ENCODE measurements at regions not wholly inside any gene's neighbourhood (a gene's known extent, or its start where the extent isn't known, plus 50 kb on each side); places are given as distances from the start of the nearest gene placed in this dataset.

GRCh38 chr15:81747482-81747881 is 298.3 kb downstream of the MEX3B start:
- Histone ChIP-seq H3K27me3 (ENCODE audit: control insufficient read depth, insufficient read depth, low read length) (no peaks in the 10 kb centered on the region), H3K4me3 (ENCODE audit: low read depth in 2 of 2, low read length in 2 of 2) (no peak overlapping the region), H3K36me3 (ENCODE audit: control insufficient read depth, insufficient read depth, low read length) (no peaks in the 10 kb centered on the region), H3K27ac (ENCODE audit: low read length) (no peak overlapping the region), H3K9me3 (ENCODE audit: control insufficient read depth, insufficient read depth, low read depth, low read length) (no peaks in the 10 kb centered on the region), H3K4me1 (ENCODE audit: control insufficient read depth, insufficient read depth, low read length) (no peaks in the 10 kb centered on the region)
- in situ Hi-C loops (cut with HindIII; ENCODE audit: low pct_unique_long_range_greater_than_20kb, low sequenced_read_pairs) (no loop called here), intact Hi-C loops (cut with micrococcal nuclease; ENCODE audit: unreplicated experiment) (no loop called here)
- CTCF ChIA-PET: no interaction called here
- no TSS peak for BruUV-seq (replicated peaks)
- POLR2A ChIA-PET: no interaction called here
- TF ChIP-seq, protein P1, sequence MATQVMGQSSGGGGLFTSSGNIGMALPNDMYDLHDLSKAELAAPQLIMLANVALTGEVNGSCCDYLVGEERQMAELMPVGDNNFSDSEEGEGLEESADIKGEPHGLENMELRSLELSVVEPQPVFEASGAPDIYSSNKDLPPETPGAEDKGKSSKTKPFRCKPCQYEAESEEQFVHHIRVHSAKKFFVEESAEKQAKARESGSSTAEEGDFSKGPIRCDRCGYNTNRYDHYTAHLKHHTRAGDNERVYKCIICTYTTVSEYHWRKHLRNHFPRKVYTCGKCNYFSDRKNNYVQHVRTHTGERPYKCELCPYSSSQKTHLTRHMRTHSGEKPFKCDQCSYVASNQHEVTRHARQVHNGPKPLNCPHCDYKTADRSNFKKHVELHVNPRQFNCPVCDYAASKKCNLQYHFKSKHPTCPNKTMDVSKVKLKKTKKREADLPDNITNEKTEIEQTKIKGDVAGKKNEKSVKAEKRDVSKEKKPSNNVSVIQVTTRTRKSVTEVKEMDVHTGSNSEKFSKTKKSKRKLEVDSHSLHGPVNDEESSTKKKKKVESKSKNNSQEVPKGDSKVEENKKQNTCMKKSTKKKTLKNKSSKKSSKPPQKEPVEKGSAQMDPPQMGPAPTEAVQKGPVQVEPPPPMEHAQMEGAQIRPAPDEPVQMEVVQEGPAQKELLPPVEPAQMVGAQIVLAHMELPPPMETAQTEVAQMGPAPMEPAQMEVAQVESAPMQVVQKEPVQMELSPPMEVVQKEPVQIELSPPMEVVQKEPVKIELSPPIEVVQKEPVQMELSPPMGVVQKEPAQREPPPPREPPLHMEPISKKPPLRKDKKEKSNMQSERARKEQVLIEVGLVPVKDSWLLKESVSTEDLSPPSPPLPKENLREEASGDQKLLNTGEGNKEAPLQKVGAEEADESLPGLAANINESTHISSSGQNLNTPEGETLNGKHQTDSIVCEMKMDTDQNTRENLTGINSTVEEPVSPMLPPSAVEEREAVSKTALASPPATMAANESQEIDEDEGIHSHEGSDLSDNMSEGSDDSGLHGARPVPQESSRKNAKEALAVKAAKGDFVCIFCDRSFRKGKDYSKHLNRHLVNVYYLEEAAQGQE (IDR thresholded peaks at IDR 0.05; ENCODE audit: insufficient read depth in 1 of 2, low read depth in 2 of 2, low read length in 1 of 2): no peak
- TF ChIP-seq POLR2AphosphoS5 (IDR thresholded peaks at IDR 0.05; ENCODE audit: low read depth, low read length): no peak
- TF ChIP-seq TCF7L2 (IDR thresholded peaks at IDR 0.05; ENCODE audit: low read depth, low read length): no peak
- no peak for TF ChIP-seq CTCF (IDR thresholded peaks at IDR 0.05)
- TF ChIP-seq SIN3A (IDR thresholded peaks at IDR 0.05; ENCODE audit: borderline replicate concordance, insufficient read depth, low read depth, low read length): no peak
- ATAC-seq (no peak), DNase-seq (ENCODE audit: low read depth, low spot score) (no peak)

GRCh38 chr15:81747026-81747425 is 298.8 kb downstream of the MEX3B start:
- DNase-seq (ENCODE audit: low read depth, low spot score): no peak
- no peaks in the 10 kb centered on the region for H3K4me1 ChIP-seq (ENCODE audit: control insufficient read depth, insufficient read depth, low read length)
- ChIA-PET POLR2A (no interaction called here), CTCF (no interaction called here)
- no peaks in the 10 kb centered on the region for H3K36me3 ChIP-seq (ENCODE audit: control insufficient read depth, insufficient read depth, low read length)
- no peaks in the 10 kb centered on the region for H3K27me3 ChIP-seq (ENCODE audit: control insufficient read depth, insufficient read depth, low read length)
- in situ Hi-C loops (cut with HindIII; ENCODE audit: low pct_unique_long_range_greater_than_20kb, low sequenced_read_pairs) (no loop called here), intact Hi-C loops (cut with micrococcal nuclease; ENCODE audit: unreplicated experiment) (no loop called here)
- H3K27ac ChIP-seq (ENCODE audit: low read length): no peak overlapping the region
- H3K4me3 ChIP-seq (ENCODE audit: low read depth in 2 of 2, low read length in 2 of 2): no peak overlapping the region
- H3K9me3 ChIP-seq (ENCODE audit: control insufficient read depth, insufficient read depth, low read depth, low read length): no peaks in the 10 kb centered on the region
- TF ChIP-seq, protein P1 (IDR thresholded peaks at IDR 0.05; ENCODE audit: insufficient read depth in 1 of 2, low read depth in 2 of 2, low read length in 1 of 2): no peak
- TF ChIP-seq TCF7L2 (IDR thresholded peaks at IDR 0.05; ENCODE audit: low read depth, low read length) (no peak), CTCF (IDR thresholded peaks at IDR 0.05) (no peak), SIN3A (IDR thresholded peaks at IDR 0.05; ENCODE audit: borderline replicate concordance, insufficient read depth, low read depth, low read length) (no peak), POLR2AphosphoS5 (IDR thresholded peaks at IDR 0.05; ENCODE audit: low read depth, low read length) (no peak)
- no TSS peak for BruUV-seq (replicated peaks)
- ATAC-seq: no peak
